SK-N-SH (cell line): ENCODE measurements at regions not wholly inside any gene's neighbourhood (a gene's known extent, or its start where the extent isn't known, plus 50 kb on each side); places are given as distances from the start of the nearest gene placed in this dataset.

Experiments
- CTCF ChIA-PET: fragments of 300-600, 350-600 bp; formaldehyde crosslinking; extraction: SDS; loops from one replicate; lab custom pipeline; 2021; lab: Yijun Ruan, JAX
- POLR2A ChIA-PET: fragments of 350-600 bp; sonication (Branson Sonifier 250); formaldehyde crosslinking; extraction: SDS; loops from one replicate; lab custom pipeline; 2020; ENCODE audit warnings: antibody characterized with exemption, inconsistent platforms; lab: Yijun Ruan, JAX
- DNase-seq: peaks from one replicate; pipeline ENCODE4 v3.0.0; 2012
- H2AFZ ChIP-seq: fragments of 200-600 bp; sonication (generic); 2 replicates; pipeline ENCODE4 v1.8.1; 2016; ENCODE audit warnings: antibody characterized with exemption, mild to moderate bottlenecking, low read depth
- H3F3A ChIP-seq: fragments of 200-600 bp; sonication (generic); replicated peaks from 2 replicates; pipeline ENCODE3; 2016; ENCODE audit warnings: antibody characterized with exemption, mild to moderate bottlenecking; ENCODE audit not compliant: insufficient read depth
- H3K27ac ChIP-seq, 2 experiments: fragments of 200-500 bp in 1 of 2; fragments of 200-600 bp in 1 of 2; sonication (Bioruptor generic) in 1 of 2; sonication (generic), shearing (Covaris generic) in 1 of 2; 2 replicates each; pipeline versions ENCODE4 v1.5.1 to v1.6.1; 2014 to 2016; ENCODE audit warnings: low read depth in 2 of 2, inconsistent platforms in 1 of 2, low read length in 1 of 2, mild to moderate bottlenecking in 1 of 2, mixed read lengths in 1 of 2
- H3K27me3 ChIP-seq: fragments of 200-600 bp; sonication (generic), shearing (Covaris generic); 2 replicates; pipeline ENCODE4 v1.6.1; 2016; ENCODE audit warnings: mixed run types; ENCODE audit not compliant: insufficient read depth
- H3K36me3 ChIP-seq, 2 experiments: fragments of 200-500 bp in 1 of 2; fragments of 200-600 bp in 1 of 2; sonication (Bioruptor generic) in 1 of 2; sonication (generic) in 1 of 2; replicated peaks in 1 of 2; 2 replicates each; pipeline versions ENCODE3 to v1.5.1; 2014 to 2016; ENCODE audit warnings: low read length in 1 of 2, mild to moderate bottlenecking in 1 of 2; ENCODE audit not compliant: insufficient read depth in 2 of 2, control insufficient read depth in 1 of 2
- H3K4me1 ChIP-seq, 2 experiments: fragments of 200-500 bp in 1 of 2; fragments of 200-600 bp in 1 of 2; sonication (Bioruptor generic) in 1 of 2; sonication (generic), shearing (Covaris generic) in 1 of 2; 2 replicates each; pipeline versions ENCODE4 v1.5.1 to v1.6.1; 2014 to 2016; ENCODE audit warnings: low read depth in 1 of 2, low read length in 1 of 2, mixed run types in 1 of 2; ENCODE audit not compliant: insufficient read depth in 2 of 2, control insufficient read depth in 1 of 2
- H3K4me2 ChIP-seq: fragments of 200-600 bp; sonication (generic), shearing (Covaris generic); 2 replicates; pipeline ENCODE4 v1.6.1; 2017; ENCODE audit warnings: mixed run types
- H3K4me3 ChIP-seq, 2 experiments: fragments of 200-500 bp in 1 of 2; fragments of 200-600 bp in 1 of 2; sonication (Bioruptor generic) in 1 of 2; sonication (generic), shearing (Covaris generic) in 1 of 2; 2 replicates each; pipeline versions ENCODE4 v1.5.1 to v1.8.1; 2014 to 2016; ENCODE audit warnings: low read depth in 2 of 2, inconsistent platforms in 1 of 2, low read length in 1 of 2, mild to moderate bottlenecking in 1 of 2, mixed read lengths in 1 of 2, moderate library complexity in 1 of 2
- H3K79me2 ChIP-seq: fragments of 200-600 bp; sonication (generic); 2 replicates; pipeline ENCODE4 v1.8.1; 2017; ENCODE audit warnings: mild to moderate bottlenecking; ENCODE audit not compliant: insufficient read depth
- H3K9ac ChIP-seq: fragments of 200-600 bp; sonication (generic); 2 replicates; pipeline ENCODE4 v1.6.1; 2017; ENCODE audit warnings: mixed run types
- H3K9me2 ChIP-seq: fragments of 200-600 bp; sonication (generic); 2 replicates; pipeline ENCODE4 v1.6.1; 2017; ENCODE audit warnings: mixed run types
- H3K9me3 ChIP-seq: fragments of 200-600 bp; sonication (generic); 2 replicates; pipeline ENCODE4 v1.6.1; 2017; ENCODE audit warnings: mixed run types, mild to moderate bottlenecking, moderate library complexity
- H4K20me1 ChIP-seq: fragments of 200-600 bp; sonication (generic); 2 replicates; pipeline ENCODE4 v1.6.1; 2017; ENCODE audit warnings: mild to moderate bottlenecking, mixed run types; ENCODE audit not compliant: insufficient read depth
- CHD2 ChIP-seq: fragments of 150-350 bp; IDR thresholded peaks from 2 replicates; pipeline ENCODE4 v1.6.1; 2018; ENCODE audit warnings: low read length; ENCODE audit not compliant: partially characterized antibody
- EZH2phosphoT487 ChIP-seq: fragments of 200-600 bp; sonication (generic); IDR thresholded peaks from 2 replicates; pipeline ENCODE4 v1.6.1; 2017; ENCODE audit warnings: low read depth, mixed run types, mild to moderate bottlenecking, antibody characterized with exemption, moderate library complexity, borderline replicate concordance
- FOSL2 ChIP-seq: IDR thresholded peaks from 2 replicates; pipeline ENCODE4 v1.4.0; 2012; ENCODE audit warnings: low read depth, mild to moderate bottlenecking, moderate library complexity, borderline replicate concordance
- GABPA ChIP-seq: IDR thresholded peaks from 2 replicates; pipeline ENCODE4 v1.4.0; 2012; ENCODE audit warnings: low read depth, mild to moderate bottlenecking
- GATA2 ChIP-seq: sonication (generic); formaldehyde crosslinking; IDR thresholded peaks from 2 replicates; pipeline ENCODE4 v1.5.0; 2020; ENCODE audit warnings: mild to moderate bottlenecking, missing genetic modification reagents
- IRF3 ChIP-seq: fragments of 150-350 bp; IDR thresholded peaks from 2 replicates; pipeline ENCODE4 v1.6.1; 2016; ENCODE audit warnings: mild to moderate bottlenecking, low read depth, low read length
- JUND ChIP-seq: IDR thresholded peaks from 2 replicates; pipeline ENCODE4 v1.4.0; 2012
- MAX ChIP-seq: IDR thresholded peaks from 2 replicates; pipeline ENCODE4 v1.4.0; 2012; ENCODE audit warnings: low read depth
- MEF2A ChIP-seq: IDR thresholded peaks from 2 replicates; pipeline ENCODE4 v1.4.0; 2012; ENCODE audit warnings: low read depth, borderline replicate concordance
- MXI1 ChIP-seq: IDR thresholded peaks from 2 replicates; pipeline ENCODE4 v1.6.1; 2012; ENCODE audit warnings: mild to moderate bottlenecking, low read depth, low read length, improper control_type of control experiment
- PBX3 ChIP-seq: IDR thresholded peaks from 2 replicates; pipeline ENCODE4; 2012
- RXRA ChIP-seq: IDR thresholded peaks from 2 replicates; pipeline ENCODE4 v1.4.0; 2012; ENCODE audit warnings: low read depth, mild to moderate bottlenecking, borderline replicate concordance
- TEAD4 ChIP-seq: IDR thresholded peaks from 2 replicates; pipeline ENCODE4 v1.4.0; 2012; ENCODE audit warnings: mild to moderate bottlenecking, borderline replicate concordance; ENCODE audit not compliant: insufficient read depth
- USF1 ChIP-seq: IDR thresholded peaks from 2 replicates; pipeline ENCODE4 v1.4.0; 2012; ENCODE audit warnings: low read depth, borderline replicate concordance
- USF2 ChIP-seq: fragments of 150-350 bp; IDR thresholded peaks from 2 replicates; pipeline ENCODE4 v1.6.1; 2017; ENCODE audit warnings: antibody characterized with exemption, low read length, low read depth, borderline replicate concordance
- YY1 ChIP-seq: IDR thresholded peaks from 2 replicates; pipeline ENCODE4 v1.4.0; 2012; ENCODE audit warnings: low read depth, mild to moderate bottlenecking
- ZBTB33 ChIP-seq: IDR thresholded peaks from 2 replicates; pipeline ENCODE4 v1.4.0; 2012; ENCODE audit warnings: low read depth, borderline replicate concordance
- WGBS: methylation state at CpG from one replicate; pipeline ENCODE4 v1.1.6; 2017; ENCODE audit warnings: low lambda C conversion rate; 5-methylcytosine and 5-hydroxymethylcytosine counted together

GRCh38 chr19:28731577-28731976, 481.4 kb downstream of the UQCRFS1 start (continued):
- no peak for TF ChIP-seq ZBTB33

GRCh38 chr19:28730791-28731512, 482.0 kb downstream of the UQCRFS1 start:
- Histone ChIP-seq H3K9me2 (no peaks in the 10 kb centered on the region), H3K27me3 (peaks cover 39% of the 10 kb centered on the region), H3K9me3 (no peaks in the 10 kb centered on the region), H4K20me1 (no peaks in the 10 kb centered on the region), H3K79me2 (no peaks in the 10 kb centered on the region), H3K27ac (no peak overlapping the region), H2AFZ (no peak overlapping the region), H3K9ac (no peak overlapping the region), H3K4me1 (no peaks in the 10 kb centered on the region), H3K36me3 (no peaks in the 10 kb centered on the region), H3F3A (no peaks in the 10 kb centered on the region), H3K4me3 (no peak overlapping the region), H3K4me2 (no peak overlapping the region)
- TF ChIP-seq MAX, result no peak
- no peak for TF ChIP-seq FOSL2
- TF ChIP-seq JUND, result no peak
- TF ChIP-seq USF1, result no peak
- TF ChIP-seq RXRA, result no peak
- no peak for TF ChIP-seq PBX3
- TF ChIP-seq EZH2phosphoT487, result no peak
- TF ChIP-seq MEF2A, result no peak
- no peak for TF ChIP-seq IRF3
- no peak for TF ChIP-seq ZBTB33
- TF ChIP-seq MXI1, result no peak
- no peak for TF ChIP-seq TEAD4
- no peak for TF ChIP-seq CHD2
- no peak for TF ChIP-seq YY1
- TF ChIP-seq GABPA, result no peak
- TF ChIP-seq USF2, result no peak
- no peak for TF ChIP-seq GATA2
- 0% methylated on average over 3 of the region's 3 CpGs for WGBS
- no peak for DNase-seq
- CTCF ChIA-PET, result no interaction called here
- POLR2A ChIA-PET, result no interaction called here
